ENCODE measurements at regions not wholly inside any gene's neighbourhood (a gene's known extent, or its start where the extent isn't known, plus 50 kb on each side); places are given as distances from the start of the nearest gene placed in this dataset.

GRCh38 chr10:23974746-23975272 lies 234.1 kb upstream of the KIAA1217 start:
- peak overlapping the region in 1 of 3 experiments; percentile 16 for H3K4me3 Mint-ChIP-seq
- no peaks in the 10 kb centered on the region for H3K9me3 Mint-ChIP-seq
- H3K4me1 Mint-ChIP-seq, result peaks cover 47% of the 10 kb centered on the region
- H3K36me3 Mint-ChIP-seq (ENCODE audit: low read depth), result no peaks in the 10 kb centered on the region
- H3K27me3 Mint-ChIP-seq (ENCODE audit: low read depth), result no peaks in the 10 kb centered on the region
- no peak for TF ChIP-seq CTCF (IDR thresholded peaks at IDR 0.05; ENCODE audit: unreplicated experiment in 3 of 3)
- H3K27ac Mint-ChIP-seq, result peak overlapping the region; percentile 72 to 97 (median 87)

DNA sequence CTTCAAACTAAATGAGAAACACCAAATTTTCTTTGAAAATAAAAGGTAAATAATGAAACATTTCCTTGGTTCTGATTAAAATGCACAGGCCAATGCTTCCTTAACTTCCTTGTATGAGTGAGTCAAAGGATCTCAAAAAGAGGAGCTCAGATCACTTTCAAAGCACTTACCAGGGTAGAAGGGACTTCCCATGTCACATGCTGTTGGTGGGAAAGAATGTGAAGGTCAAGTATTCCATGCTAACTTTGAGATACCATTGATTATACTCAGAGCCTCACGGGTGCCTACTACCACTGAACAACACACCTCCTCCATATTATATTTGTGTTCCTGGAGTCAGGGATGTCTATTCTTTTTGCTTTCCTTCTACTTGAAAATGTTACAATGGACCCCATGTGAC lies 233.5 kb upstream of the KIAA1217 start:
- H3K27ac Mint-ChIP-seq, result peak overlapping the region; percentile 72 to 97 (median 87)
- TF ChIP-seq CTCF (IDR thresholded peaks at IDR 0.05; ENCODE audit: unreplicated experiment in 3 of 3), result no peak
- H3K9me3 Mint-ChIP-seq, result no peaks in the 10 kb centered on the region
- H3K4me1 Mint-ChIP-seq, result peaks cover 53% of the 10 kb centered on the region
- H3K27me3 Mint-ChIP-seq (ENCODE audit: low read depth), result no peaks in the 10 kb centered on the region
- no peak overlapping the region for H3K4me3 Mint-ChIP-seq
- no peaks in the 10 kb centered on the region for H3K36me3 Mint-ChIP-seq (ENCODE audit: low read depth)

DNA sequence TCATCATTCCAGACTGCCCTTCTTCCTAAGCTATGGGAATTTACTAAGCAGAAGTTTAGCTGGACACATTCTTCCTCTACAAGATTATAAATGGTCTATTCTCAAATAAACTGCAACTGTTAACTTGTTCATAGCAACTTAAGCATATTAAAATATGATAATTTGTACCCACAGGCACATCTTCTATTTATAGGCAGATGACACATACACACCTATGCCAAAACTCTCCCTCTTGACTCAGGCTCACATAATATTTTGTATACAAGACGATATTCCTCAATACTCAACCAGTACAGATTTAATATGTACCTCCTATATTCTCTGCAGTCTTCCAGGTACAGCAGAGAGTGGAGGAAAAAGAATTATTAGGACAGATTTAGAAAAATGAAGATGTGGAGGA lies 232.7 kb upstream of the KIAA1217 start:
- Mint-ChIP-seq H3K27ac (peak overlapping the region in 2 of 3 experiments; percentile 87 to 97), H3K4me1 (peaks cover 61% of the 10 kb centered on the region)
- TF ChIP-seq CTCF (IDR thresholded peaks at IDR 0.05; ENCODE audit: unreplicated experiment in 3 of 3), result no peak

GRCh38 chr10:23978317-23978716 lies 230.6 kb upstream of the KIAA1217 start:
- no peaks in the 10 kb centered on the region for H3K27me3 Mint-ChIP-seq (ENCODE audit: low read depth)
- peaks cover 3% of the 10 kb centered on the region for H3K36me3 Mint-ChIP-seq (ENCODE audit: low read depth)
- H3K4me1 Mint-ChIP-seq, result peaks cover 72% of the 10 kb centered on the region
- no peak for TF ChIP-seq CTCF (IDR thresholded peaks at IDR 0.05; ENCODE audit: unreplicated experiment in 3 of 3)
- H3K27ac Mint-ChIP-seq, result peak overlapping the region; percentile 74 to 97 (median 94)
- peaks cover 2% of the 10 kb centered on the region for H3K9me3 Mint-ChIP-seq
- H3K4me3 Mint-ChIP-seq, result peak overlapping the region in 1 of 3 experiments; percentile 11

More for the DNA sequence above, 232.7 kb upstream of the KIAA1217 start:
- no peaks in the 10 kb centered on the region for H3K27me3 Mint-ChIP-seq (ENCODE audit: low read depth)
- H3K9me3 Mint-ChIP-seq, result no peaks in the 10 kb centered on the region
- H3K4me3 Mint-ChIP-seq, result no peak overlapping the region
- H3K36me3 Mint-ChIP-seq (ENCODE audit: low read depth), result no peaks in the 10 kb centered on the region

DNA sequence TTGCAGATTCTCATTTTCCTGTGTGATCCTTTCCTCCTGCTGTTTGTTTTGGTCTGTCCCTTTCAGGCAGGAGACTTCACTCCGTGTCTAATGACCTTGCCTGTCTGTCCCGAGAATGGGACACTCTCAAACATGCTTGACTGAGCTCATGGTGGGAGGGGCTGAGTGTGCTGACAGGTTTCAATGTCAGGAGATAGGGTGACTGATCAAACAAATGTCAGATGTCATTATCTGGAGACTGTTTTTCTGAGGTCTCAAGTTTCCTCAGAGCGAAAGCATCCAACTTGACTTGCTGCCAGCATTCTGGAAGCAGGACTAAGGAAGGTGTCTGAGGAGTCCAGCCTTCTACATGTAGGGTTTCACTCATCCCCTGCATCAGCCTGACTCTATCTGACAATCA lies 228.8 kb upstream of the KIAA1217 start:
- H3K36me3 Mint-ChIP-seq (ENCODE audit: low read depth), result peaks cover 8% of the 10 kb centered on the region
- TF ChIP-seq CTCF (IDR thresholded peaks at IDR 0.05; ENCODE audit: unreplicated experiment in 3 of 3), result no peak
- H3K27me3 Mint-ChIP-seq (ENCODE audit: low read depth), result no peaks in the 10 kb centered on the region
- peak overlapping the region; percentile 61 to 97 (median 81) for H3K27ac Mint-ChIP-seq
- H3K4me3 Mint-ChIP-seq, result peak overlapping the region in 2 of 3 experiments; percentile 4 to 16
- peaks cover 7% of the 10 kb centered on the region for H3K9me3 Mint-ChIP-seq
- peaks cover 62% of the 10 kb centered on the region for H3K4me1 Mint-ChIP-seq

All from nephron (organoid).